Hematopoietic multipotent progenitor cell treated with erythropoietin and hydrocortisone succinate and interleukin-3 and kit ligand, for 17 days (in vitro differentiated cells): ENCODE measurements at regions not wholly inside any gene's neighbourhood (a gene's known extent, or its start where the extent isn't known, plus 50 kb on each side); places are given as distances from the start of the nearest gene placed in this dataset.
"Not testable (repeated sequence)": the region's sequence is repeated elsewhere in the genome, so short reads cannot be mapped to it uniquely, and the experiment has no call there.

Source experiments
- DNase-seq: peaks from one replicate; pipeline ENCODE4 v3.0.0-alpha.2; 2015; ENCODE audit warnings: low spot score

GRCh38 chr17:14427900-14428647, 127.2 kb downstream of the HS3ST3B1 start:
- DNase-seq = no peak

GRCh38 chr17:14423156-14423555, 122.3 kb downstream of the HS3ST3B1 start:
- not testable (repeated sequence) for DNase-seq

GRCh38 chr17:14417336-14417735, 116.5 kb downstream of the HS3ST3B1 start:
- DNase-seq = no peak

GRCh38 chr17:14409292-14409691, 108.4 kb downstream of the HS3ST3B1 start:
- no peak for DNase-seq

- DNase-seq = no peak
Observed at GRCh38 chr17:14407541-14407940, 106.7 kb downstream of the HS3ST3B1 start.

- DNase-seq = no peak
Observed at GRCh38 chr17:14405189-14405588, 104.3 kb downstream of the HS3ST3B1 start.
